HG02763 (cell line): ENCODE measurements at regions not wholly inside any gene's neighbourhood (a gene's known extent, or its start where the extent isn't known, plus 50 kb on each side); places are given as distances from the start of the nearest gene placed in this dataset.
"Not testable (repeated sequence)": the region's sequence is repeated elsewhere in the genome, so short reads cannot be mapped to it uniquely, and the experiment has no call there.

Source experiments
- ATAC-seq: cut with Tn5 transposase; IDR thresholded peaks from one replicate; pipeline ENCODE4 v1.9.1; 2021; ENCODE audit warnings: mild to moderate bottlenecking, moderate library complexity; ENCODE audit not compliant: unreplicated experiment

- ATAC-seq, result no peak
Observed at GRCh38 chr6:47405273-47405672, 72.3 kb upstream of the CD2AP start.

GRCh38 chr6:47407300-47408281 lies 70.0 kb upstream of the CD2AP start:
- ATAC-seq, result no peak

- peak; percentile 73 for ATAC-seq
Observed at GRCh38 chr6:47413752-47414422, 63.7 kb upstream of the CD2AP start.

- peak; percentile 69 for ATAC-seq
Observed at GRCh38 chr6:47414423-47415167, 63.0 kb upstream of the CD2AP start.

- ATAC-seq, result no peak
Observed at GRCh38 chr6:47416396-47417345, 60.9 kb upstream of the CD2AP start.

- no peak for ATAC-seq
Observed at GRCh38 chr6:47419621-47420020, 58.0 kb upstream of the CD2AP start.

GRCh38 chr6:47420394-47421371 lies 56.9 kb upstream of the CD2AP start:
- no peak for ATAC-seq

GRCh38 chr6:47423079-47423478 lies 54.5 kb upstream of the CD2AP start:
- no peak for ATAC-seq

GRCh38 chr6:47424436-47424836 lies 53.2 kb upstream of the CD2AP start:
- ATAC-seq, result no peak

GRCh38 chr6:47425724-47426123 lies 51.9 kb upstream of the CD2AP start:
- ATAC-seq, result not testable (repeated sequence)

- ATAC-seq, result no peak
Observed at GRCh38 chr6:47426524-47427302, 50.9 kb upstream of the CD2AP start.

- ATAC-seq, result no peak
Observed at GRCh38 chr6:47427680-47428079, 49.9 kb upstream of the CD2AP start.
